ENCODE measurements at regions not wholly inside any gene's neighbourhood (a gene's known extent, or its start where the extent isn't known, plus 50 kb on each side); places are given as distances from the start of the nearest gene placed in this dataset.

DNA sequence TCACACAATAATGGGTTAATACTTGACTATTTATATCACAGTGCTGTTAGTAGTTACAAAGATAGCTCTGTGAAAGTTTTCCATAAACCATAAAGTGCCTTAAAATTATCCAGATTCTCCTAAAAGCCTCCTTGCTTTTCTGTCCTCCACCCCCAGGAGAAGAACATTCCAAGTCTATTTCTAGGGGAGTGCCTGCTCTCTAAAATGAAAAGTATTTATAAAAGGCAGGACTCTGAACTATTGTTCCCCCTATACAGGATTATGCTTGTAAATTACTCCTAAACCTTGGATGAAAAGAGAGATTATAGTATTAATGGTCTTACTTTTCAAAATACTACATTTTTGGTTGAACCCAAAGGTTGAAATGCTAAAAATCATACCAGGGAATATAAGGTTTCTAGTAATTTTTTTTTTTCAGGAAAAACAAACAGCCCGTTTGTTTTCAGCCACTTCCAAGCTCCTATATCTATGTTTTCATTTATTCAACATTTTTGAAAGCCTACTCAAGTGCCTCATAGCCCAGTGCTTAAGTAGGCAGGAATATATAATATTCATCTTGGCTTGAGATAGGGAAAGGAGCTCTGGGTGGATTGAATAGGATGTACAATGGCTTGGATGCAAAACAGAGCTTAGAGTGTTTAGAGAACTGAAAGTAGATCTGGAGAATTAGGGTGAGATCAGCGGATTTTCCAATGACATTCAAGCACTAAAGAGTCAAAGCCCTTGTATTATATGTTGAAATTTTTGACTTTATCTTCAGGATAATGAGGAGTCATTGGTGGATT is 320.7 kb downstream of the GPR37 start:
- Mint-ChIP-seq H3K4me3 (no peak overlapping the region), H3K4me1 (ENCODE audit: unreplicated experiment) (no peaks in the 10 kb centered on the region), H3K27ac (no peak overlapping the region), H3K27me3 (no peaks in the 10 kb centered on the region), H3K36me3 (no peaks in the 10 kb centered on the region), H3K9me3 (no peaks in the 10 kb centered on the region)
- no peak for DNase-seq (ENCODE audit: extremely low spot score, unreplicated experiment)
- TF ChIP-seq, protein P1, sequence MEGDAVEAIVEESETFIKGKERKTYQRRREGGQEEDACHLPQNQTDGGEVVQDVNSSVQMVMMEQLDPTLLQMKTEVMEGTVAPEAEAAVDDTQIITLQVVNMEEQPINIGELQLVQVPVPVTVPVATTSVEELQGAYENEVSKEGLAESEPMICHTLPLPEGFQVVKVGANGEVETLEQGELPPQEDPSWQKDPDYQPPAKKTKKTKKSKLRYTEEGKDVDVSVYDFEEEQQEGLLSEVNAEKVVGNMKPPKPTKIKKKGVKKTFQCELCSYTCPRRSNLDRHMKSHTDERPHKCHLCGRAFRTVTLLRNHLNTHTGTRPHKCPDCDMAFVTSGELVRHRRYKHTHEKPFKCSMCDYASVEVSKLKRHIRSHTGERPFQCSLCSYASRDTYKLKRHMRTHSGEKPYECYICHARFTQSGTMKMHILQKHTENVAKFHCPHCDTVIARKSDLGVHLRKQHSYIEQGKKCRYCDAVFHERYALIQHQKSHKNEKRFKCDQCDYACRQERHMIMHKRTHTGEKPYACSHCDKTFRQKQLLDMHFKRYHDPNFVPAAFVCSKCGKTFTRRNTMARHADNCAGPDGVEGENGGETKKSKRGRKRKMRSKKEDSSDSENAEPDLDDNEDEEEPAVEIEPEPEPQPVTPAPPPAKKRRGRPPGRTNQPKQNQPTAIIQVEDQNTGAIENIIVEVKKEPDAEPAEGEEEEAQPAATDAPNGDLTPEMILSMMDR (conservative IDR thresholded peaks at IDR 0.05): no peak

DNA sequence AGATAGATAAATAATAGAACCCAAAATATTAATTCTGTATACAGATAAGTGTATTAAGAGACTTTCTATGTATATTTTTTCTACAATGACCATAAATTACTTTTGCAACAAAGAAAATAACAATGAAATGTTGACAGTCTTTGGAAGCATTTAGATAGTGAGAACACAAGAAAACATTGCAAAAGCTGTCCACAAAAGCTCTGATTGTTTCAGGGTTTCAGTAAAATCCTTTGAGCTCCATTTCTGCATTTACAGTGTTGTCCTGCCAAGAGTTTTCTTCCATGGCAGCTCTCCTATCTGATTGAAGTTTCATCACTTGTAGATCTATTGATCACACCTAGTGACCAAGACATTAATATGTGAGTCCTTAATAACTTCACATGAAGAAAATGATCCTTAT is 321.8 kb downstream of the GPR37 start:
- Mint-ChIP-seq H3K9me3 (no peaks in the 10 kb centered on the region), H3K27me3 (no peaks in the 10 kb centered on the region), H3K4me3 (no peak overlapping the region), H3K36me3 (no peaks in the 10 kb centered on the region), H3K4me1 (ENCODE audit: unreplicated experiment) (no peaks in the 10 kb centered on the region), H3K27ac (no peak overlapping the region)
- no peak for DNase-seq (ENCODE audit: extremely low spot score, unreplicated experiment)
- TF ChIP-seq, protein P1 (conservative IDR thresholded peaks at IDR 0.05): no peak

DNA sequence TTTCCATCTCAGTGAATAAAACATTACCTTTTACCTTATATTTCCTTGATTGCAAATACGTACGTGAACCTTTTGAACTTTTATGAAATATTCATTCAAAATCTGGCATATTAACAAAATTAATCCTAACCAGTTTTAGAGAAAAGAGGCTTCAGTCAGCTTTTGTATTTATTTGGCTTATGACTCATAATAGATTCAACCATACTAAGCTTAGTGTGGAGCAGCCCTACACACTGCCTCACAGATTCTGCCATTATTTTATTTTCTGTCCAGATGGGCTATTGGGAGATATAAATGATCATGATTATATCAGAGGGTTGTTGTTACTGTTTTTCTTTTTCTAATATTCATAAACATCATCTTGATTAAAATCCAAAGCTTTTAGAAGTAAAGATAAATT is 325.5 kb downstream of the GPR37 start:
- no peak for DNase-seq (ENCODE audit: extremely low spot score, unreplicated experiment)
- TF ChIP-seq, protein P1 (conservative IDR thresholded peaks at IDR 0.05): no peak
- Mint-ChIP-seq H3K9me3 (no peaks in the 10 kb centered on the region), H3K27ac (no peak overlapping the region), H3K4me3 (no peak overlapping the region), H3K4me1 (ENCODE audit: unreplicated experiment) (no peaks in the 10 kb centered on the region), H3K36me3 (no peaks in the 10 kb centered on the region), H3K27me3 (no peaks in the 10 kb centered on the region)

DNA sequence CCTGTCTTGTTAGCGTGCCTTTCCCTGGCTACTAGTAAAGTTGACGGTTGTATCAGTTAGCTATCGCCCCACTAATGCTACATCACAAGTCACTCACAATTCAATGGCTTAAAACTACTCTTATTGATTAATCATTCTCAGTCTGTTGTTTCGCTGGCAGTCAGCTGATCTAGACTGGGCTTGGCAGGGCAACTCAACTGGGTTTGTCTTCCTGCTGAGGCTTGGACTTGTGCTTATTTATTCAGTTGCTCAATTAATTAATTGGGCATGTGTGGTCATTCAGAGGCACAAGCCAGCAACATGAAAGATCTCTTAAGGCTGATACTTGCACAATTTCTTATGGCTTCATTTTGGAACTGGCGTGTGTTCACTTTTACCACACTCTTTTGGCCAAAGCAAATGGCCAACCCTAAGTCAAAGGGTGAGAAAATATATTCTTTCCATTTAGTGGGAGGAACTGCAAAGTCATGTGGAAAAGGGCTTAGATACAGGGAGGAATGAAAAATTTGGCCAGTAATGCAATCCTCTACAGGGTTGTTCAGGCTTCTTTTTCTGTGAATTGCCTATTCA is 333.5 kb downstream of the GPR37 start:
- no peak for DNase-seq (ENCODE audit: extremely low spot score, unreplicated experiment)
- H3K36me3 Mint-ChIP-seq: no peaks in the 10 kb centered on the region
- peaks cover 2% of the 10 kb centered on the region for H3K27me3 Mint-ChIP-seq
- no peak overlapping the region for H3K4me3 Mint-ChIP-seq
- TF ChIP-seq, protein P1 (conservative IDR thresholded peaks at IDR 0.05): no peak
- no peaks in the 10 kb centered on the region for H3K9me3 Mint-ChIP-seq
- H3K4me1 Mint-ChIP-seq (ENCODE audit: unreplicated experiment): no peaks in the 10 kb centered on the region
- H3K27ac Mint-ChIP-seq: no peak overlapping the region

DNA sequence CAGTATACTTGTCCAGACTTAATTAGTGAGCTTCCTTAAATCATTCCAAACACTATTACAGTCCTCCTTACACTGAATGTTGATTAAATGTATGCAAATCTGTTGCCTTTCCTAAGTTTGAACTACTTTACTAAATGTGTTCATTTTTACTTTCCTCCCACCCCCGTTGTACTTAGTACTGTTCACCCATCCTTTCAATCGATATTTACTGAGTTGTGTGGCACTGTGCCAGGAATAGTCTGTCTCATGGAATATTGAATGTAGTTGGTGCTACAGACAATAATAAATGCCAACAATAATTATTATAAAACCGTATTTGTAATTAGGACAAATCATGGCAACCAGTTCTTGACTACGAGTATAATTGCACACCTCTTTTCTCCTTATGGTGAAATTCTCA is 335.7 kb downstream of the GPR37 start:
- Mint-ChIP-seq H3K4me1 (ENCODE audit: unreplicated experiment) (no peaks in the 10 kb centered on the region), H3K27me3 (peaks cover 2% of the 10 kb centered on the region), H3K9me3 (no peaks in the 10 kb centered on the region), H3K36me3 (no peaks in the 10 kb centered on the region), H3K27ac (no peak overlapping the region), H3K4me3 (no peak overlapping the region)
- TF ChIP-seq, protein P1 (conservative IDR thresholded peaks at IDR 0.05): no peak
- DNase-seq (ENCODE audit: extremely low spot score, unreplicated experiment): no peak
